HEK293 (cell line): ENCODE measurements at regions not wholly inside any gene's neighbourhood (a gene's known extent, or its start where the extent isn't known, plus 50 kb on each side); places are given as distances from the start of the nearest gene placed in this dataset.

Experiments
- CTCF ChIA-PET: fragments of 350-600 bp; formaldehyde crosslinking; extraction: SDS; loops from one replicate; lab custom pipeline; 2021; ENCODE audit warnings: antibody characterized with exemption; lab: Yijun Ruan, JAX
- POLR2A ChIA-PET: fragments of 300-600 bp; formaldehyde crosslinking; extraction: SDS; loops from one replicate; lab custom pipeline; 2020; ENCODE audit warnings: antibody characterized with exemption, inconsistent platforms; lab: Yijun Ruan, JAX
- H3K27ac ChIP-seq: fragments of 200-500 bp; sonication (Bioruptor generic); 2 replicates; pipeline ENCODE4 v1.5.1; 2014; ENCODE audit warnings: low read depth, low read length, control low read depth, inconsistent platforms; ENCODE audit errors: extremely low read depth
- H3K36me3 ChIP-seq, 2 experiments: fragments of 200-500 bp in 1 of 2; sonication (Bioruptor generic) in 1 of 2; 1 replicate in 1 of 2; 2 replicates in 1 of 2; pipeline ENCODE4 v1.5.1; 2014 to 2017; ENCODE audit warnings: inconsistent platforms in 2 of 2, low read length in 2 of 2; ENCODE audit not compliant: control insufficient read depth in 2 of 2, insufficient read depth in 1 of 2
- H3K4me1 ChIP-seq: fragments of 200-500 bp; sonication (Bioruptor generic); 2 replicates; pipeline ENCODE4 v1.5.1; 2014; ENCODE audit warnings: mild to moderate bottlenecking, low read length, inconsistent platforms; ENCODE audit not compliant: control insufficient read depth, insufficient read depth
- H3K4me3 ChIP-seq: 2 replicates; pipeline ENCODE4 v1.5.1; 2011; ENCODE audit warnings: low read depth, mild to moderate bottlenecking, control low read depth, low read length, moderate library complexity
- H3K9me3 ChIP-seq: fragments of 200-500 bp; sonication (Bioruptor generic); 2 replicates; pipeline ENCODE4 v1.5.1; 2014; ENCODE audit warnings: low read depth, low read length, inconsistent platforms; ENCODE audit not compliant: control insufficient read depth, insufficient read depth
- GFI1B ChIP-seq: fragments of 450-650 bp; formaldehyde crosslinking; IDR thresholded peaks from 2 replicates; pipeline ENCODE4 v1.5.1; 2016; ENCODE audit warnings: missing biosample characterization, missing genetic modification characterization
- HOXA7 ChIP-seq: sonication (generic); formaldehyde crosslinking; IDR thresholded peaks from 2 replicates; pipeline ENCODE4 v1.8.1; 2022; ENCODE audit warnings: missing genetic modification reagents, borderline replicate concordance
- KLF10 ChIP-seq: fragments of 450-650 bp; IDR thresholded peaks from 2 replicates; pipeline ENCODE4 v1.5.1; 2018; ENCODE audit warnings: missing biosample characterization, mild to moderate bottlenecking, missing genetic modification characterization
- KLF7 ChIP-seq: fragments of 450-650 bp; formaldehyde crosslinking; IDR thresholded peaks from 2 replicates; pipeline ENCODE4 v1.5.1; 2016; ENCODE audit warnings: missing biosample characterization, missing genetic modification characterization, borderline replicate concordance
- SCRT2 ChIP-seq: fragments of 450-650 bp; formaldehyde crosslinking; IDR thresholded peaks from 2 replicates; pipeline ENCODE4 v1.5.1; 2016; ENCODE audit warnings: missing biosample characterization, missing genetic modification characterization
- SETDB1 ChIP-seq: IDR thresholded peaks from one replicate; pipeline ENCODE4 v1.6.1; 2017; ENCODE audit warnings: mild to moderate bottlenecking, low read length, moderate library complexity, mixed read lengths; ENCODE audit not compliant: insufficient read length
- SP3 ChIP-seq: fragments of 450-650 bp; formaldehyde crosslinking; IDR thresholded peaks from 2 replicates; pipeline ENCODE4 v1.5.1; 2016; ENCODE audit warnings: missing biosample characterization, missing genetic modification characterization
- WT1 ChIP-seq: fragments of 450-650 bp; formaldehyde crosslinking; IDR thresholded peaks from 2 replicates; pipeline ENCODE4 v1.5.1; 2016; ENCODE audit warnings: missing biosample characterization, missing genetic modification characterization
- ZBTB44 ChIP-seq: fragments of 450-650 bp; IDR thresholded peaks from 2 replicates; pipeline ENCODE4 v1.5.1; 2018; ENCODE audit warnings: missing biosample characterization, mild to moderate bottlenecking, missing genetic modification characterization
- ZNF10 ChIP-seq: fragments of 450-650 bp; formaldehyde crosslinking; IDR thresholded peaks from 2 replicates; pipeline ENCODE4 v1.5.1; 2017; ENCODE audit warnings: missing biosample characterization, missing genetic modification characterization
- ZNF112 ChIP-seq: fragments of 450-650 bp; formaldehyde crosslinking; IDR thresholded peaks from 2 replicates; pipeline ENCODE4 v1.5.0; 2017; ENCODE audit warnings: missing biosample characterization, missing genetic modification characterization
- ZNF133 ChIP-seq: fragments of 450-650 bp; formaldehyde crosslinking; IDR thresholded peaks from 2 replicates; pipeline ENCODE4 v1.5.1; 2016; ENCODE audit warnings: missing biosample characterization, missing genetic modification characterization
- ZNF169 ChIP-seq: fragments of 450-650 bp; formaldehyde crosslinking; IDR thresholded peaks from 2 replicates; pipeline ENCODE4 v1.5.1; 2016; ENCODE audit warnings: missing biosample characterization, missing genetic modification characterization
- ZNF354C ChIP-seq: fragments of 450-650 bp; formaldehyde crosslinking; IDR thresholded peaks from 2 replicates; pipeline ENCODE4 v1.5.1; 2016; ENCODE audit warnings: missing biosample characterization, missing genetic modification characterization, low read depth, borderline replicate concordance
- ZNF366 ChIP-seq: fragments of 450-650 bp; formaldehyde crosslinking; conservative IDR thresholded peaks from 2 replicates; pipeline ENCODE4 v1.5.1; 2016; ENCODE audit warnings: missing biosample characterization, missing genetic modification characterization
- ZNF416 ChIP-seq: fragments of 450-650 bp; formaldehyde crosslinking; IDR thresholded peaks from 2 replicates; pipeline ENCODE4 v1.5.1; 2016; ENCODE audit warnings: missing biosample characterization, missing genetic modification characterization
- ZNF423 ChIP-seq: fragments of 450-650 bp; formaldehyde crosslinking; IDR thresholded peaks from 2 replicates; pipeline ENCODE4 v1.5.1; 2016; ENCODE audit warnings: missing biosample characterization, missing genetic modification characterization
- ZNF548 ChIP-seq: fragments of 450-650 bp; formaldehyde crosslinking; IDR thresholded peaks from 2 replicates; pipeline ENCODE4 v1.5.1; 2016; ENCODE audit warnings: missing biosample characterization, missing genetic modification characterization
- ZNF549 ChIP-seq: fragments of 450-650 bp; IDR thresholded peaks from 2 replicates; pipeline ENCODE4 v1.5.1; 2018; ENCODE audit warnings: missing biosample characterization, missing genetic modification characterization, mild to moderate bottlenecking, inconsistent platforms, moderate library complexity
- ZNF561 ChIP-seq: fragments of 450-650 bp; IDR thresholded peaks from 2 replicates; pipeline ENCODE4 v1.5.1; 2018; ENCODE audit warnings: missing biosample characterization, missing genetic modification characterization, borderline replicate concordance
- ZNF571 ChIP-seq: fragments of 450-650 bp; formaldehyde crosslinking; IDR thresholded peaks from 2 replicates; pipeline ENCODE4 v1.5.0; 2017; ENCODE audit warnings: missing biosample characterization, missing genetic modification characterization
- ZNF585B ChIP-seq: fragments of 450-650 bp; formaldehyde crosslinking; IDR thresholded peaks from 2 replicates; pipeline ENCODE4 v1.5.1; 2016; ENCODE audit warnings: missing biosample characterization, missing genetic modification characterization
- ZNF658 ChIP-seq: fragments of 450-650 bp; formaldehyde crosslinking; IDR thresholded peaks from 2 replicates; pipeline ENCODE4; 2016; ENCODE audit warnings: missing biosample characterization, missing genetic modification characterization
- ZNF664 ChIP-seq: fragments of 450-650 bp; formaldehyde crosslinking; IDR thresholded peaks from 2 replicates; pipeline ENCODE4 v1.5.1; 2016; ENCODE audit warnings: missing biosample characterization, missing genetic modification characterization
- ZSCAN16 ChIP-seq: fragments of 450-650 bp; formaldehyde crosslinking; IDR thresholded peaks from 2 replicates; pipeline ENCODE4 v1.5.1; 2016; ENCODE audit warnings: missing biosample characterization, missing genetic modification characterization
- ZSCAN23 ChIP-seq: fragments of 450-650 bp; formaldehyde crosslinking; IDR thresholded peaks from 2 replicates; pipeline ENCODE4 v1.5.1; 2016; ENCODE audit warnings: missing biosample characterization, missing genetic modification characterization
- ZXDB ChIP-seq: fragments of 450-650 bp; formaldehyde crosslinking; IDR thresholded peaks from 2 replicates; pipeline ENCODE4 v1.5.1; 2016; ENCODE audit warnings: missing biosample characterization, missing genetic modification characterization
- TF ChIP-seq, protein P1 (sequence below): fragments of 450-650 bp; formaldehyde crosslinking; conservative IDR thresholded peaks from 2 replicates; pipeline ENCODE4 v1.5.1; 2016; ENCODE audit warnings: low read depth, missing biosample characterization, missing genetic modification characterization

- Histone ChIP-seq H3K9me3 (no peaks in the 10 kb centered on the region), H3K4me1 (no peaks in the 10 kb centered on the region), H3K27ac (no peak overlapping the region), H3K4me3 (no peak overlapping the region), H3K36me3 (no peaks in the 10 kb centered on the region)
- ChIA-PET CTCF (no interaction called here), POLR2A (no interaction called here)
- TF ChIP-seq KLF7, result no peak
- TF ChIP-seq ZNF10 (tag by site-specific recombination), result no peak
- no peak for TF ChIP-seq ZNF416
- TF ChIP-seq ZNF133 (tag by site-specific recombination), result no peak
- no peak for TF ChIP-seq KLF10
- TF ChIP-seq, protein P1, sequence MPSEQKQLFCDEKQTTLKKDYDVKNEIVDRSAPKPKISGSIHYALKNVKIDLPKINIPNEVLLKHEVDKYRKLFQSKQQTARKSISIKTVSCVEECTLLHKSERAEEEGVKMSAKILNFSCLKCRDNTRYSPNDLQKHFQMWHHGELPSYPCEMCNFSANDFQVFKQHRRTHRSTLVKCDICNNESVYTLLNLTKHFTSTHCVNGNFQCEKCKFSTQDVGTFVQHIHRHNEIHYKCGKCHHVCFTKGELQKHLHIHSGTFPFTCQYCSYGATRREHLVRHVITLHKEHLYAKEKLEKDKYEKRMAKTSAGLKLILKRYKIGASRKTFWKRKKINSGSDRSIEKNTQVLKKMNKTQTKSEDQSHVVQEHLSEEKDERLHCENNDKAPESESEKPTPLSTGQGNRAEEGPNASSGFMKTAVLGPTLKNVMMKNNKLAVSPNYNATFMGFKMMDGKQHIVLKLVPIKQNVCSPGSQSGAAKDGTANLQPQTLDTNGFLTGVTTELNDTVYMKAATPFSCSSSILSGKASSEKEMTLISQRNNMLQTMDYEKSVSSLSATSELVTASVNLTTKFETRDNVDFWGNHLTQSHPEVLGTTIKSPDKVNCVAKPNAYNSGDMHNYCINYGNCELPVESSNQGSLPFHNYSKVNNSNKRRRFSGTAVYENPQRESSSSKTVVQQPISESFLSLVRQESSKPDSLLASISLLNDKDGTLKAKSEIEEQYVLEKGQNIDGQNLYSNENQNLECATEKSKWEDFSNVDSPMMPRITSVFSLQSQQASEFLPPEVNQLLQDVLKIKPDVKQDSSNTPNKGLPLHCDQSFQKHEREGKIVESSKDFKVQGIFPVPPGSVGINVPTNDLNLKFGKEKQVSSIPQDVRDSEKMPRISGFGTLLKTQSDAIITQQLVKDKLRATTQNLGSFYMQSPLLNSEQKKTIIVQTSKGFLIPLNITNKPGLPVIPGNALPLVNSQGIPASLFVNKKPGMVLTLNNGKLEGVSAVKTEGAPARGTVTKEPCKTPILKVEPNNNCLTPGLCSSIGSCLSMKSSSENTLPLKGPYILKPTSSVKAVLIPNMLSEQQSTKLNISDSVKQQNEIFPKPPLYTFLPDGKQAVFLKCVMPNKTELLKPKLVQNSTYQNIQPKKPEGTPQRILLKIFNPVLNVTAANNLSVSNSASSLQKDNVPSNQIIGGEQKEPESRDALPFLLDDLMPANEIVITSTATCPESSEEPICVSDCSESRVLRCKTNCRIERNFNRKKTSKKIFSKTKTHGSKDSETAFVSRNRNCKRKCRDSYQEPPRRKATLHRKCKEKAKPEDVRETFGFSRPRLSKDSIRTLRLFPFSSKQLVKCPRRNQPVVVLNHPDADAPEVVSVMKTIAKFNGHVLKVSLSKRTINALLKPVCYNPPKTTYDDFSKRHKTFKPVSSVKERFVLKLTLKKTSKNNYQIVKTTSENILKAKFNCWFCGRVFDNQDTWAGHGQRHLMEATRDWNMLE (tag by site-specific recombination), result no peak
- TF ChIP-seq ZNF366 (tag by site-specific recombination), result no peak
- TF ChIP-seq SP3 (tag by site-specific recombination), result no peak
- TF ChIP-seq ZNF548, result no peak
- TF ChIP-seq HOXA7 (CRISPR knock-in tag), result no peak
- TF ChIP-seq ZNF169 (tag by site-specific recombination), result no peak
- no peak for TF ChIP-seq SCRT2 (tag by site-specific recombination)
These were observed 136.0 kb upstream of the NPY2R start for GRCh38 chr4:155072417-155072816.

GRCh38 chr4:155073852-155074251 is 134.6 kb upstream of the NPY2R start:
- ChIA-PET CTCF (no interaction called here), POLR2A (no interaction called here)

DNA sequence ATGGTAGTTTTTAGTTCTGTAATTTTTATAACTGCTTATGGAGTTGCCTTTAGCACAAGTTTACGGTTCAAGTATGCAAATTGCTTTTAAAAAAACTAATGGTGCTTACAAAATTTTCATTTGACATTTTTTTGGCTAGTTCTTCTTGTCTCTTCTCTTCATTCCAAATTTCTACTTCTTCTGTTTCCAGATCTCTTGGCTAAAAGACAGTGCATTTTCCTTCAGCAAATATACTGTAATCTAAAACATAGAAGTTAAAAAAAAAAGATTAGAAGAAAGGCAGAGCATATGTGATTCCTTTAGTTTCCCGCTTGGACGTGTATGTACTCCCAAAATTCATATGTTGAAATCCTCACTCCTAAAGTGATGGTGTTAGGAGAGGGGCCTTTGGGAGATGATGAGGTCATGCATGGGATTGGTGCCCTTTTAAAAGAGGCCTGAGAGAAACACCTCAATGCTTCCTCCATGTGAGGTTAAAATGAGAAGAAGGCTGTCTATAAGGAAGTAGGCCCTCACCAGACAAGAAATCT is 132.1 kb upstream of the NPY2R start:
- ChIA-PET CTCF (no interaction called here), POLR2A (no interaction called here)
- Histone ChIP-seq H3K27ac (no peak overlapping the region), H3K4me1 (no peaks in the 10 kb centered on the region), H3K9me3 (no peaks in the 10 kb centered on the region), H3K4me3 (no peak overlapping the region), H3K36me3 (no peaks in the 10 kb centered on the region)
- no peak for TF ChIP-seq ZNF549 (tag by site-specific recombination)
- TF ChIP-seq KLF7, result no peak
- no peak for TF ChIP-seq ZXDB (tag by site-specific recombination)
- no peak for TF ChIP-seq SETDB1
- TF ChIP-seq ZNF658 (tag by site-specific recombination), result no peak
- TF ChIP-seq ZBTB44 (tag by site-specific recombination), result no peak
- no peak for TF ChIP-seq ZSCAN23 (tag by site-specific recombination)
- no peak for TF ChIP-seq ZNF571
- TF ChIP-seq ZNF664, result no peak
- no peak for TF ChIP-seq ZSCAN16
- no peak for TF ChIP-seq SP3 (tag by site-specific recombination)
- no peak for TF ChIP-seq ZNF112 (tag by site-specific recombination)
- no peak for TF ChIP-seq WT1 (tag by site-specific recombination)
- no peak for TF ChIP-seq ZNF561 (tag by site-specific recombination)
- TF ChIP-seq ZNF585B, result no peak

More at GRCh38 chr4:155073852-155074251, 134.6 kb upstream of the NPY2R start:
- H3K4me1 ChIP-seq, result no peaks in the 10 kb centered on the region
- no peak overlapping the region for H3K27ac ChIP-seq
- H3K4me3 ChIP-seq, result no peak overlapping the region
- H3K36me3 ChIP-seq, result no peaks in the 10 kb centered on the region
- H3K9me3 ChIP-seq, result no peaks in the 10 kb centered on the region
- no peak for TF ChIP-seq ZNF354C
- no peak for TF ChIP-seq ZNF423 (tag by site-specific recombination)
- no peak for TF ChIP-seq GFI1B (tag by site-specific recombination)
